ENCODE measurements at regions not wholly inside any gene's neighbourhood (a gene's known extent, or its start where the extent isn't known, plus 50 kb on each side); places are given as distances from the start of the nearest gene placed in this dataset.
"Not testable (repeated sequence)": the region's sequence is repeated elsewhere in the genome, so short reads cannot be mapped to it uniquely, and the experiment has no call there.

GRCh38 chr10:10020945-10021344 lies 996.7 kb upstream of the CELF2 start:
- in situ Hi-C loops (cut with MboI; ENCODE audit: low sequenced_read_pairs): no loop called here

- in situ Hi-C loops (cut with MboI; ENCODE audit: low sequenced_read_pairs): no loop called here
These were observed 984.7 kb upstream of the CELF2 start for GRCh38 chr10:10032991-10033390.

GRCh38 chr10:10038348-10038747 lies 979.3 kb upstream of the CELF2 start:
- in situ Hi-C loops (cut with MboI; ENCODE audit: low sequenced_read_pairs): no loop called here

- in situ Hi-C loops (cut with MboI; ENCODE audit: low sequenced_read_pairs): no loop called here
These were observed 978.1 kb upstream of the CELF2 start for GRCh38 chr10:10039595-10039994.

- in situ Hi-C loops (cut with MboI; ENCODE audit: low sequenced_read_pairs): no loop called here
These were observed 974.6 kb upstream of the CELF2 start for GRCh38 chr10:10043083-10043482.

GRCh38 chr10:10044922-10045764 lies 972.5 kb upstream of the CELF2 start:
- in situ Hi-C loops (cut with MboI; ENCODE audit: low sequenced_read_pairs): no loop called here

GRCh38 chr10:10045765-10046028 lies 972.0 kb upstream of the CELF2 start:
- in situ Hi-C loops (cut with MboI; ENCODE audit: low sequenced_read_pairs): no loop called here

- in situ Hi-C loops (cut with MboI; ENCODE audit: low sequenced_read_pairs): no loop called here
These were observed 970.2 kb upstream of the CELF2 start for GRCh38 chr10:10047426-10047825.

- in situ Hi-C loops (cut with MboI; ENCODE audit: low sequenced_read_pairs): no loop called here
These were observed 964.6 kb upstream of the CELF2 start for GRCh38 chr10:10053051-10053450.

- in situ Hi-C loops (cut with MboI; ENCODE audit: low sequenced_read_pairs): no loop called here
These were observed 963.2 kb upstream of the CELF2 start for GRCh38 chr10:10054466-10054865.

GRCh38 chr10:10055656-10056442 lies 961.8 kb upstream of the CELF2 start:
- in situ Hi-C loops (cut with MboI; ENCODE audit: low sequenced_read_pairs): no loop called here

- in situ Hi-C loops (cut with MboI; ENCODE audit: low sequenced_read_pairs): no loop called here
These were observed 960.7 kb upstream of the CELF2 start for GRCh38 chr10:10056961-10057360.

GRCh38 chr10:10067644-10068043 lies 950.0 kb upstream of the CELF2 start:
- in situ Hi-C loops (cut with MboI; ENCODE audit: low sequenced_read_pairs): no loop called here

GRCh38 chr10:10074847-10075246 lies 942.8 kb upstream of the CELF2 start:
- in situ Hi-C loops (cut with MboI; ENCODE audit: low sequenced_read_pairs): not testable (repeated sequence)

- in situ Hi-C loops (cut with MboI; ENCODE audit: low sequenced_read_pairs): no loop called here
These were observed 939.2 kb upstream of the CELF2 start for GRCh38 chr10:10078446-10078845.

GRCh38 chr10:10092581-10092980 lies 925.1 kb upstream of the CELF2 start:
- in situ Hi-C loops (cut with MboI; ENCODE audit: low sequenced_read_pairs): no loop called here

GRCh38 chr10:10093021-10093420 lies 924.7 kb upstream of the CELF2 start:
- in situ Hi-C loops (cut with MboI; ENCODE audit: low sequenced_read_pairs): no loop called here

- in situ Hi-C loops (cut with MboI; ENCODE audit: low sequenced_read_pairs): no loop called here
These were observed 923.0 kb upstream of the CELF2 start for GRCh38 chr10:10094691-10095090.

- in situ Hi-C loops (cut with MboI; ENCODE audit: low sequenced_read_pairs): no loop called here
These were observed 921.4 kb upstream of the CELF2 start for GRCh38 chr10:10096296-10096695.

- in situ Hi-C loops (cut with MboI; ENCODE audit: low sequenced_read_pairs): no loop called here
These were observed 920.8 kb upstream of the CELF2 start for GRCh38 chr10:10096898-10097297.

GRCh38 chr10:10101106-10101505 lies 916.6 kb upstream of the CELF2 start:
- in situ Hi-C loops (cut with MboI; ENCODE audit: low sequenced_read_pairs): no loop called here

GRCh38 chr10:10110844-10111490 lies 906.7 kb upstream of the CELF2 start:
- in situ Hi-C loops (cut with MboI; ENCODE audit: low sequenced_read_pairs): no loop called here

All from HL-60/S4 treated with retinoic acid at 250 ng/mL for 4 days and 3 days (cell line).